NCI-H510A treated with DMSO at 0.1 percent for 48 hours (cell line): ENCODE measurements at regions not wholly inside any gene's neighbourhood (a gene's known extent, or its start where the extent isn't known, plus 50 kb on each side); places are given as distances from the start of the nearest gene placed in this dataset.

Experiments
- DNase-seq: peaks from one replicate; lab custom pipeline; 2025; lab: John Stamatoyannopoulos, UW

DNA sequence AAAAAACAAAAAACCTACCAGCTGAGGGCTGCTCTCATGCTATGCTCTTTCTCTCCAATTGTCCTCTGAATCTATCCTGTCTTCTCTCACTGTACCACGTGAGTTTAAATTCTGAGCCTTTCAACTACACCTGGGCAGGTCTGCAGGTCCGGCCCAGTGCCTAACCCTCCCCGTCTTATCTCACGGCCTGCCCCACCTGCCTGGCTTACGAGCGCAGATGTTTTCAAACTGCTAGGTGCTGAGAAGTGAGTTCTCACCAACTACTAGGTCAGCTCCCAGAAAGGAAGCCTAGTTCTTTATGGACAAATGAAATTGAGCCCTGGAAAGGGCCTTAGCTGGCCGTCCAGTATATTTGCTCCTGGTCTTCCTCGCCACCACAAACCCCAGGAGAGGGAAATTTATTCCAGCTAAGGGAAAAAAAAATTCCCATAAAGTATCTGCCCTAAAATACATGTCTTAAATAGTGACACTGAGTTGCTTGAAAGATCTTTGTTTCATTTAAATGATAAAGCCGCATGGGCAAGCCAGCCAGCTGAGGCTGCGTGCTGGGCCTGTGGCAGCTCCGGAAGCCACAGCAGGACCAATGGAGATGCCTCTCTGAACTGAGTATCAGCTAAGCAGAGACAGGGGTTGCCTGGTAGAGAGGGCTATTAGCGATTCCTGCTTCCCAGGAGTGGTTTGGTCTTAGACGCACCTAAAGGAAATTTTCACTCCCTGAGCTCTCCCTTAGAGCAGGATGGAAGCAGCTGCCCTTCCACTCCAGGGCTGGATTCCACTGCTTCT lies 92.5 kb upstream of the NCK2 start:
- no peak for DNase-seq

DNA sequence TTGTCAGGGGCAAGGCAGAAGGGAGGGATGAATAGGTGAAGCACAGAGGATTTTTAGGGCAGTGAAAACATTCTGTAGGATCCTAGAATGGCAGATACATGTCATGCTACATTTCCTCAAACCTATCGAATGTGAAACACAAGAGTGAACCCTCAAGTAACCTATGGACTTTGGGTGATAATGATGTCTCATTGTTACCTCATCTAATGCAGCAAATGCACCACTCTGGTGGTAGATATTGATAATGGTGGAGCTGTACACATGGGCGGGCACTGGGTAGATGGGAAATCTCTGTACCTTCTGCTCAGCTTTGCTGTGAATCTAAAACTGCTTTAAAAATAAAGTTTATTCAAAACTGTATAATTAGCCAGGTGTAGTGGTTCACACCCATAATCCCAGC lies 95.2 kb upstream of the NCK2 start:
- DNase-seq, result no peak

DNA sequence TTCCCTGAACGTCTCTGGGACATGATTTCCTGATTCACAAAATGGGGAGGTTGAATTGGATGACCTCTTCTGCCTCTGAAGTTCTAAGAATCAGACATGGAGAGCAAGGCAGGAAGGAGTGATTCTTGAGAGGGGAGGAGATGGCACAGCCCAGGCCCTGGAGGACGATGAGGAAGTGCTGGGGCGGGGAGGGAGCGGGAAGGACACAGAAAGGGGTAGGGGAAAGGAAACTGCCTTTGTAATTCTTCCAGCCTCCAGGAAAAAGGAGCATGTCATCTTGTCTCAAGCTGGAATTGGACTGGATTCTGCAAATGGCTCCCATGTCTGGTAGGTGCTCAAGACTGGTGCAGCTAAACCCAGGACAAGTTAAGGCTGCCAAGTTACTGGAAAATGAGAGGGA lies 97.0 kb upstream of the NCK2 start:
- no peak for DNase-seq

DNA sequence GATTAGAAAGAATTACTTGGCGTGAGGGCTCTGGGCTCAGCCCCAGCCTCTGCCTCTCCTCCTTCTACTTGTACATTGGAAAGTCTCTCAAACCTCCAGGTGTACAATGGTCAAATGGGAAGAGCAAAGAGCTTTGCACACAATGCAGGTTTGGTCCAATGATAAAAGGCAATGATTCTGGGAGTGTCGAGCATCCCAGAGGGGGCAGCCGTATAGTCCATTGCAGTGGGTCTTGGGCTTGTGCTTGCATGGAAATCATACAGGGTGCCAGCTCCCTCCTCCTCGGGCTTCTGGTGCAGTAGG lies 98.0 kb upstream of the NCK2 start:
- no peak for DNase-seq

DNA sequence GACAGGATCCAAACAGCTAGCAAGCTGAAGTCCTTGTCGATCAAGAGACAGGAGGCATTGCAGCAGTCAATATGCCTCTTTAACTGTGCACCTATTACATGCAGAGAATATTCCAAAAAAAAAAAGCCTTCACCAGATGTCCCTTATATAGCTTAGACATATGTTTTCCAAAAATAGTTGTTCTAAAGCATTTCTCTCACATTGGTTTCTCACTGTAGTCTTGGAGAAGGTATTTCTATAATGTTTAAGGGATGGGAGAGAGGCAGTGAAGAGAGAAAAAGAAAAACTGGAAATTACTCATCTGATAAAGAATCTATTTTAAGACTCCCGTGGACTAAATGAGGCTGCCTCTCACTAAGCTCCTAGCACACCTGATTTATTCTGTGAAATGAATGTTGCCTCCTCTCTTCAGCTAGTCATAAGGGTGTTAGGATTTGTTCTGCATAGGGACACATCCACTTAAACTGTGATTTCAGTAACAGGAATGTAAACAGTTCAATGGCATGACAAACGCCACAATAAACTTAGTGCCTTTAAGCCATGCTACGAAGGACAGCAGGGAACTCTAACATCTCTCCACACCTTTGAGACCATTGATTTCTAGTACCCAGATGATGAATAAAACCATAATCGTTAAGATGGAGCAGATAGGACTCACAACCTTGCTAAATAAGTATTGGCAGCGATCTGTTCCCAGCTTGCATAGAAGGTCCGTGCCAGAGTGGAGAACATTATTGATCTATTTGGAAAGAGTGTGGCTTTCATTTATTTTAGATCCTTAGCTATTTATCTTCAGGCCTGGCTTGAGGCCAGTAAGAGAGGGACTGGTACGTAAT lies 98.6 kb upstream of the NCK2 start:
- DNase-seq, result peak; percentile 23

DNA sequence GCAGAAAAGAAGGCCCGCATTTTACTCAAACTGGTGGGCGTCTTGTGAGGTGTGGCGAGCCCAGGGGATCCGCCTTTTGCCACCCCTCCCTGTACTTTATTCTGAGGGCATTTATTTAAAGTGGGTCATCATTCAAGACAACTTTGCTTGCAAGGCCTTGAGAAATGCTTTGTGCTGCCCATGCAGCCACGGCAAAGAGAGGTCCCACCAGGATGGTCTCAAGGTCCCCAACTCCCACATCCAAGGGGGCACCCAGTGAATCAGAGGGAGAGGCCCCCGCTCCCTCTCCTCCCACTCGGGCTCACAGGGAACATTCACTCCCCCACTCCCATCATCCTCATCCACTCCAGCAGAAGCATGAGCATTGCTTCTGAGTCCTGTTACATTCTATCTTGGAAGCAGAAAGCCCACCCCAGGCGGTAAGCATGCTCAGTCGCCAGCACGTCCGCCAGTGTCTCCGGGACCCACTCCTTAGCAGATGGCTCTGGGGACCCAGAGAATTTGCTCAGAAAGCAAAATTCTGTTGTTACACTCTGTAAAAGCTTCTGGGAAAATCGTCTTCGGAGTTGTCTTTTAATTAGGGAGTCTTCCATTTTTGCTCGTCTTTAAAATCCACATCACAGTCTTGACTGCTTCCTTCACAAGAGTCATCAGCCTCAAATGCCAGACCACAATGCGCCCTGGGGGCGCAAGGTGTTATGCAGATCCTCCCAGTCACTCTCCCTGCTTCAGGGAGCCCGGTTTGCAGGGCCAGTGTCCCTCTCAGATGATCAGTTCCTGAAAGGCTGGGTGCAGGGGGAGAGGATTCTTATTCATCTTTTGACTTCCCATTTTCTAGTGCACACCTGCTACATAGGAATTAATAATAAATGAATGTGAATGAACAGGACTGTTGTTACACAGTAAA lies 99.4 kb upstream of the NCK2 start:
- DNase-seq, result no peak

DNA sequence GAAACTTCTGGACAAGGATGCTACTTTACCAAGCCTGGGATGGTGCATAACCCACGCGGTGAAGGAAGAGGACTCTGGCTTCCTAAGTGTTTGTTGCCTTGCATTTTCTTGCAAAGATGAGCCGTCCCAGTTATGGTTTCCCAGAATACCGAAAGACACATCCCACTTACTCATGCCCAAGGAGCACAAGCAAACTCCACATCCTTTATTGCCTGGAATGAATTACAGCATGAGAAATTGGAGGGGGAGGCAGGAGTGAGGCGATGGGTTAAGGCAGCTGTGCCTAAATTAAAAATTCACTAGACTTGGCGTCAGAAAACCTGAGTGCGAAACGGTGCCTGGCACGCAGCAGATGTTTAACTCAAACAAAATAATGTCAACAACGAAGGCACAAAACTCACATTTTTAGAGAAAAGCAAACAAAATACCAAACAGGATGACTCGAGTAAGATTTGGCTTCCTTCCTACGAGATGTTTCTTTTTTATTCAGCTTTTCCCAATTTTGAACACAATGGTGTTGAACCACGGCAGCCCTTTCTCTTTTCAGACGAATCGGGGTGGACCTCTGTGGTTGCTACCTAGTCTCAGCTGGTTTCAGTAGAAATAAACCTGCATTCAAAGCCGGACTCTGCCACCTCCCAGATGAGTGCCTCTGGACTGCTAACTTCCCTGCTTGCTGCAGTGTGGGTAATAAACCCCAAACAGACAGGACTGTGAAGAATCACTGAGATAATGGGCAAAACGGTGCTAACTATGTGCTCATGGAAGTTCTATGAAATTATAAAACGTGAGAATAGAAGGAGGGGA lies 100.3 kb upstream of the NCK2 start:
- DNase-seq, result no peak

DNA sequence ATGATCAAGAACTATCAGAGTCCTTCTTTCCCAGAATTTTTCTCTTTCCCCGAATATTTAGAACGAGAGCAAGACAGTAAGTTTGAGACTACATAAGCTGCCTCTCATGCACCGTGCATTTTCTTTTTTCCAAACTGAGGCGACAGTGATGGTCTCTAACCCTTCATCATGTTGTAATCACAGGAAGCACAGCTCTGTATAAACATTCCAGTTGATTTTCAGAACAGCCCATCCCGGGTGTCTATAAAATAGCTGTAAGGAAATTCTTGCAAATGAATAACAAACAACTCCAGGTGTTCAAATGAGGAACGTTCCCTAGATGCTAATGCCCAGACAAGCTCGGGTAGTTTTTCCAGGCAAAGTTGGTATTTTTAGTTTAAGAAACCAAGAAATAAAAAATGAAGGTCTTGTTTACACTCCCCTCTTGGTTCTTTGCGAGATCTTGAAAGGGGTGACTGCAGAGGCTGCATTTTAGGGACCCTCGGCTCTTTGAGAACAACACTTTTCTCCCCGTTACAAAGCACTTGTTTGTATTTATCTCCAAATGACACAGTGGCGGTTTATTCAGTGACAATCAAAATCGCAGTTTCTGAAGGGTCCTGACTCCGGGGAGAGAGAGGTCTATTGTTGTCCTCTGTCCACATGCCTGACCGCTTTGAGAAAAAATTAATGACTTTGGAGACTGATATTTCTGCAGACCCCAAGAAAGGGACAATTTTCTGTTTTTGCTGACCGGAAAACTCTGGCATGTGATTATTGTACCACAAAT lies 101.1 kb upstream of the NCK2 start:
- DNase-seq, result no peak

DNA sequence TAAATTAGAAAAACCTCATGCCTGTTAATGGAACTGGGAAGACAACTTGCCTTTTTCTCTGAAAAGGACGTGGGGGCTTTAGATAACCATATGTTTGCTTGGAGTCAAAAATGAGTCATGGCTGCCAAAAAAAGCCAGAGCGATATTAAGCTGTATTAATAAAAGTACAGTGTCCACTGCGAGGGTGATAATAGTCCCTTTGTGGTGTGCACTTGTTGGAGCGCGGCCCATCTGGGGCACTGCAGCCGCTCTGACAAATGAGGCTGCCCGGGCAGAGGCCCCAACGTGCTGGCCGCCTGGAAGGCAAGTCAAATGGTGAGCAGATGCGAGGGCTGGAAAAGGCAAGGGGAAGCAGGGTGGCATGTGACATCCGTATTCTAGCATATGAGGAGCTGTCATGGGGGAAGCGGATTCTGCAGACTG lies 103.3 kb upstream of the NCK2 start:
- no peak for DNase-seq

DNA sequence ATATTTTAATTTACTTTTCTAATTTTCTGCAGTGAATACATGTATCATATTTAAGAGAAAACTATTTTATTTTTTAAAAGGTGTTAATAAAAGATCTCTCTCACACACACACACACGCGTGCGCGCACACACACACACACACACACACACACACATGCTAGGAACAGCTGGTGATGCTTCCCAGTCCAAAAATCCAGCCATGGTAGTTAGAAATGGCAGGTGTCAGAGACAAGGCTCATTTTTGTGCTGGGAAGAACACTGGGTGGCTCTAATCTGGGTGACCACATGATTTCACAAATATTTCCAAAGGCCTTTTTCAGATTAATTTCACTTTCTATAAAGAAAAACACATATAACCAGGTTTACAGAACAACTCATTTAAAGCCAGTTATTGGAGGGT lies 104.5 kb upstream of the NCK2 start:
- no peak for DNase-seq

DNA sequence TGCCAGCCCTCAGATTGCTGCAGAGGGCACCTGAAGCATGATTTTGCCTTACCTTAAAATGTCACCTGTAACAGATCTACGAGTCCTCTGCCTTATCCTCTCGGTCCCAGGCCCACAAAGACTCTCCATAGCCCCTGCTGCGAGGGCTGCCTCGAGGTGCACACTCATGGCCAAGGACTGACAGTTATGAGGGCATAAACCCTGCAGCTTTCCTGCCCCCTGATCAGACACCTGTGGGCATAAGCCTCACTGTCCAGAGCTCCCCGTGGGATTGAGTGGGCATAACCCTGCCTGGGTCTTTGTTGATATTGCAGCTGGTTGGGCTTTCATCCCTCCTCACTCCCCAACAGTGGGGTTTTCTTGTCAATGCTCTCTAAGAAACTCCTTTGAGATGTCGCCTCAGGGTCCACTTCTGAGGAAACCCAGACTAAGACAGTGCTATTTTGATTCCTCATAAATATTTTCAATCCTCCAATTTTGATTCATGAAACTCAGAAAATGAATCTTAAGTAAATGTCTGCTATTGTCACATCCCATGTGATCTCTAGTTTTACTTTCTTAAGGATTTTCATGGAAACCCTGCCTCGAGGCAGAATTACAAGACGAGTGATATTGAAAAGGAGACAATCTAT lies 108.5 kb upstream of the NCK2 start:
- DNase-seq, result no peak

DNA sequence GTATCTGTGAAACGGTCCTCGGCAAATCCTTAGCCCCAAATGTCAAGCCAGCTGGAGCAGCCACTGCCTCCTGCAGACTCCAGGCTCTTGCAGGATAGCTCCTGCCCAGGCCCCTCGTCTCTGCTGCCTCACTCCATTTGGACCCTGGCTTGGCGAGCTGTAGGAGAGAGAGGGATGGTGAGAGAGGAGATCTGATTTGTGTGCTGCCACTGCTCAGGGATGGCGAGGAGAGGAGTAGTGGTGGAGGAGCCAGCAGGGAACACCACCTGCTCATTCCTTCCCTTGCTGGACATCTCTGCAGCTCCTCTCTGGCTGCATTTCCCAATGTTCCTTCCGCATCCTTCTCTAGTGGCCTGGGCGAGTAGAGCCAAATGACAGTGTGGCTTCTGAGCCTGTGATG lies 109.1 kb upstream of the NCK2 start:
- DNase-seq, result no peak

DNA sequence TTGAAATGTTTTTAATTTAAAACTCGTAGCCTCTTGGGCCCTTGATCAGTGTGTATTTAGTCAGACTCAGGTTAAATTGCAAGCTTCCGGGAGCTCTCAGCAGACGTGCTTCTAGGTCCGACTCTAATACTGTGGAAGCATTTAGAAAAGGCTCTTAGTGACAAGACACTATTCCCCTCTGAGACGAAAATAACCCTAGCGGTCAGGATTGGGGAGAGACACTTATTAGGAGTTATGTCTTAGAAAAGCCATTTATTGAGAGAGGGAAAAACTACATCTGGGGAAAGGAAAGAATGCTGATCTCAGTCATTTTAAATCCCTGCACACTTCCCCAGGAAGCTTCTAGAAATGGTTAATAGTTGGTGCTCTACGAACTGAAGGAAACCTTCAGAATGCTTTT lies 110.5 kb upstream of the NCK2 start:
- no peak for DNase-seq

DNA sequence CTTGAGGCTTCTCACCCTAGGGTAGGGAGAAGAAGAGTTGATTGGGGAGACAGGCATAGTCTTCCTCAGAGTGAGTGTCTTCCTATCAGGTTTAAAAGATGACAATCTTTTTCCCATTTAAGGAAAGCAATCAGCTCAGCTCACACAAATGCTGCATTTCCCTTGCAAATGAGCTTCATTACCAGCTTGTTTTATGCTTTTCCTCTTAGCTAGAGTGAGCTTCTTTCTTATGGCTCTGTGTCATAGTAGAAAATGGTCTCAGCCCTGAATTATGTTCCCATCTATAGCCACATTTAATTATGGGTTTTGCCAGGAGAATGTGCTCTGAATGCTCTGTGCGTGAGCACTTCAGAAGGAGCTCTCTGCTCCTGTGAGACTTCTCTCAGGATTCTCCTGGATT lies 112.8 kb upstream of the NCK2 start:
- no peak for DNase-seq

DNA sequence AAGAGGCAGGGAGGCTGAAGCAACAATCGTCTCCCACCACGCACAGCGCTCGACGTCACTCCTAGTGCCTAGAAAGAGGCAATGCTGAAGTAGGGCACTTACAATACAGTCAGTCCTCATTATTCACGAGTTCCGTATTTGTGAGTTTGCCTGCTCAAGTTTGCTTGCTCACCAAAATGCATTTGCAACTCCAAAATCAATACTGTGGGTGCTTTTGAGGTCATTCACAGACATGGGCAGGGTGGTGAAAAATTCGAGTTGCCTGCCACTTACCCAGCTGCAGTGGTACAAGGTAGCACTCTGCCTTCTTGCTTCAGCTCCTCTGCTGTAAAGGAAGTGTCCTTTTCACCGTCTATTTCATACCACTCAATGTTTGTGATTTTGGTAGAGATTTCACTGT lies 113.7 kb upstream of the NCK2 start:
- DNase-seq, result no peak

DNA sequence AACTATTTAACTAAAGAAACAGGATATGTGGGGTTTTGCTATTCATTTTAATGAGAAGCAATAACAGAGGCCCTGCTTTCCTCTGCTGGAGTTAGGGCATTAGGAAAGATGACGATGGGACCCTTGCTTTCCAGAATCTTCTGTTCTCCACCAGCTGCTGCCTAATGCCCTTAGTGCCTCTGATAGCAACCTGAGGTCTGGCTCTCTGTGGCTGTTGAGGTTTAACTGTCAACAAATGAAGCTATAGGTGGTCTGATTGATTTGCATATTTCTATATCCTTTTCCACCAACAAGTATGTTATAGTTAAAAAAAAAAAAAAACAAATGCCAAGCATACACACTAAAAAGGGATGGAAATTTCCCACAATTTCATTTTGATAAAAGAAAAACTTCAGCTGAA lies 115.1 kb upstream of the NCK2 start:
- no peak for DNase-seq

DNA sequence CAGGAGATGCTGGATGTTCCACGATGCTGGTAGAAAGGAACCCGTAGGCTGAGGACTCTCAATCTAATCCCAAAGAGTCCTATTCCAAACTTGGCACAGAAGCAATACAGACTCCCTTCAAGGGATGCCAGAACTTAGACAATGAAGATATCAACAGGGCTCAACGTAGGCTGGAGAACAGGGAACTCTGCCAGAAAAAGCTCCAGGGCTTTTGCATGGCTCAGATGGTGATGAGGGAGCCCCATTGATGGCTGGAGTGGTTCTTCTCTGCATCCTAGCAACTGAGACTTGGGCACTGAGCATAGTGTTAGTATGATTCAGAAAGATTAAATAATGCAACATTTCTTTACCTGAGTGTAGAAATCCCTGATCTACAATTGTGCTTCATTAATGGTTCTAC lies 117.2 kb upstream of the NCK2 start:
- no peak for DNase-seq

DNA sequence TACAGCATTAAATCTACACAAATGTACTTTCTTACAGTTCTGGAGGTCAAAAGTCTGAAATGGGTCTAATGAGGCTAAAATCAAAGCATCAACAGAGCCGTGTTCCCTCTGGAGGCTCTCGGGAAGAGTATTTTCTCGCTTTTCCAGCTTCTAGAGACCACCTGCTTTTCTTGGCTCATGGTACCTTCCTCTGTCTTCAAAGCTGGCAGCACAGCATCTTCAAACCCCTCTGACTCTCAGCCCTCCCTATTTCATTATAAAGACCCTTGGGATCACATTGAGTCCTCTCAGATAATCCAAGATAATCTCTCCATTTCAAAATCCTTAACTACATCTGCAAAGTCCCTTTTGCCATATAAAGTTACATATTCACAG lies 117.8 kb upstream of the NCK2 start:
- no peak for DNase-seq

DNA sequence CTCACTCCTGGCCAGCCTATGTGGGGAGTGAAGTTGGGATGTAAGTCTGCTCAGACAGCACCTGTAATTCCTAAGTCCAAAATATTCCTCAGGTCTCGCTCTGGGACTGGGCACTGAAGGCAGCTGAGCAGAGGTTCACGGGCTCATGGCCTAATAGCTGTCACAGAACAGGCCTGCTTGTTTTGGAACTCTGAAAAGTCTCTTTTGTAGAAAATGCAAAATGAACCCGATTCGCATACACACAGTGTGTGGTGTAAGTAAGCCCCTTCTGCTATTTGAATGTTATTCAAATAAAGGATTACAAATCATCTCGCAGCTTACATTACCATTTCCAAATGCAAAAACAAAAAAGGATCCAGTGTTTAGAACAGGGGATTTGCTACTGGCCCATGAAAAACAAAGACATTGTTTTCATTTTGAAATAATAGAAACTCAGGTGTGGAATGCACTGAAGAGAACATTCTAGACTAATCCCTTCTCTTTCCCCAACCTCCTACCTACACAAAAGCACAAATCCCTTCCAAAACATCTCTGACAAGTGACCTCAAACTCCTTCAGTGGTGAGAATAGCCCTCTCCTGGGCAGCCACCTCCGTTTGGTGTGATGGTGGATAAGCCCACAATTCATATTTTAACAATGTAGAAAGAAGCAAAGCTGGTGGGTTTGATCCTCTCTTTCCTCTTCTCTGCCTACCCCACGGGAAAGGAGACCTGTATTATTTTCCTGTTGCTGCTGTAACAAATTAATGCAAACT lies 118.3 kb upstream of the NCK2 start:
- DNase-seq, result no peak

DNA sequence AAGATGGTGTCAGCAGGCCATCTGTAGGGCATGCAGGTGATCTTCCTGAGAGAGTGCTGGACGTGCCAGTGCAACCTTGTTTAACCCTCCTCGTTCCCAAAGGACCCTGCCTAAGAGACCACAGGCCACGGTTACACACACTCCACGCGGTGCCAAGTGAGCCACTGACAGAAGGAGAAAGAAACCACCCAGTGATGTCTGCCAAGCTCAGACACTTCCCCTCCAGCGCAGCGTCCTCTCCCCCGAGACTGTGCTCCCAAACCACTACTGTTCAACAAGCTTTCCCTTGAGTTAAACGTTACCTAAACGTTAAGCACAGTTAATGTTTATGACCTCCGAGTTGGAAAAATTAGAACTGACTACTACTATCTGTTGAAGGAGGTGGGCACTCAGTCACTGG lies 119.1 kb upstream of the NCK2 start:
- DNase-seq, result no peak
